DOHH2 (cell line): ENCODE measurements at regions not wholly inside any gene's neighbourhood (a gene's known extent, or its start where the extent isn't known, plus 50 kb on each side); places are given as distances from the start of the nearest gene placed in this dataset.

Experiments
- EZH2phosphoT487 ChIP-seq: fragments of 200-600 bp; sonication (generic); IDR thresholded peaks from 2 replicates; pipeline ENCODE4 v1.6.1; 2017; ENCODE audit warnings: borderline replicate concordance, mild to moderate bottlenecking, antibody characterized with exemption, low read length, moderate library complexity, mixed read lengths
- TF ChIP-seq, protein P1 (sequence below): fragments of 200-600 bp; sonication (generic); IDR thresholded peaks from one replicate; pipeline ENCODE4 v1.5.1; 2014; ENCODE audit warnings: antibody characterized with exemption, mild to moderate bottlenecking, low read depth, low read length; ENCODE audit not compliant: poor library complexity, severe bottlenecking

- TF ChIP-seq, protein P1, sequence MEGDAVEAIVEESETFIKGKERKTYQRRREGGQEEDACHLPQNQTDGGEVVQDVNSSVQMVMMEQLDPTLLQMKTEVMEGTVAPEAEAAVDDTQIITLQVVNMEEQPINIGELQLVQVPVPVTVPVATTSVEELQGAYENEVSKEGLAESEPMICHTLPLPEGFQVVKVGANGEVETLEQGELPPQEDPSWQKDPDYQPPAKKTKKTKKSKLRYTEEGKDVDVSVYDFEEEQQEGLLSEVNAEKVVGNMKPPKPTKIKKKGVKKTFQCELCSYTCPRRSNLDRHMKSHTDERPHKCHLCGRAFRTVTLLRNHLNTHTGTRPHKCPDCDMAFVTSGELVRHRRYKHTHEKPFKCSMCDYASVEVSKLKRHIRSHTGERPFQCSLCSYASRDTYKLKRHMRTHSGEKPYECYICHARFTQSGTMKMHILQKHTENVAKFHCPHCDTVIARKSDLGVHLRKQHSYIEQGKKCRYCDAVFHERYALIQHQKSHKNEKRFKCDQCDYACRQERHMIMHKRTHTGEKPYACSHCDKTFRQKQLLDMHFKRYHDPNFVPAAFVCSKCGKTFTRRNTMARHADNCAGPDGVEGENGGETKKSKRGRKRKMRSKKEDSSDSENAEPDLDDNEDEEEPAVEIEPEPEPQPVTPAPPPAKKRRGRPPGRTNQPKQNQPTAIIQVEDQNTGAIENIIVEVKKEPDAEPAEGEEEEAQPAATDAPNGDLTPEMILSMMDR = no peak
- TF ChIP-seq EZH2phosphoT487 = no peak
Observed at GRCh38 chr18:24656551-24657443, 196.4 kb downstream of the HRH4 start.
